Fibroblast of lung (primary cell): ENCODE measurements at regions not wholly inside any gene's neighbourhood (a gene's known extent, or its start where the extent isn't known, plus 50 kb on each side); places are given as distances from the start of the nearest gene placed in this dataset.

ENCODE experiments used
- EZH2 ChIP-seq: IDR thresholded peaks from 2 replicates; pipeline ENCODE4 v1.5.1; 2012; ENCODE audit warnings: low read length, control low read depth, mild to moderate bottlenecking; ENCODE audit errors: missing control alignments
- TF ChIP-seq, protein P1 (sequence below), 2 donors: IDR thresholded peaks in 1 of 2; conservative IDR thresholded peaks in 1 of 2; 1 replicate in 1 of 2; 2 replicates in 1 of 2; pipeline ENCODE4 v1.5.1; 2011 to 2012; ENCODE audit warnings: low read length in 2 of 2, control low read depth in 1 of 2, inconsistent platforms in 1 of 2, low read depth in 1 of 2, mild to moderate bottlenecking in 1 of 2

- TF ChIP-seq, protein P1, sequence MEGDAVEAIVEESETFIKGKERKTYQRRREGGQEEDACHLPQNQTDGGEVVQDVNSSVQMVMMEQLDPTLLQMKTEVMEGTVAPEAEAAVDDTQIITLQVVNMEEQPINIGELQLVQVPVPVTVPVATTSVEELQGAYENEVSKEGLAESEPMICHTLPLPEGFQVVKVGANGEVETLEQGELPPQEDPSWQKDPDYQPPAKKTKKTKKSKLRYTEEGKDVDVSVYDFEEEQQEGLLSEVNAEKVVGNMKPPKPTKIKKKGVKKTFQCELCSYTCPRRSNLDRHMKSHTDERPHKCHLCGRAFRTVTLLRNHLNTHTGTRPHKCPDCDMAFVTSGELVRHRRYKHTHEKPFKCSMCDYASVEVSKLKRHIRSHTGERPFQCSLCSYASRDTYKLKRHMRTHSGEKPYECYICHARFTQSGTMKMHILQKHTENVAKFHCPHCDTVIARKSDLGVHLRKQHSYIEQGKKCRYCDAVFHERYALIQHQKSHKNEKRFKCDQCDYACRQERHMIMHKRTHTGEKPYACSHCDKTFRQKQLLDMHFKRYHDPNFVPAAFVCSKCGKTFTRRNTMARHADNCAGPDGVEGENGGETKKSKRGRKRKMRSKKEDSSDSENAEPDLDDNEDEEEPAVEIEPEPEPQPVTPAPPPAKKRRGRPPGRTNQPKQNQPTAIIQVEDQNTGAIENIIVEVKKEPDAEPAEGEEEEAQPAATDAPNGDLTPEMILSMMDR (conservative IDR thresholded peaks at IDR 0.05 in 1 of 2, IDR thresholded peaks at IDR 0.05 in 1 of 2; ENCODE audit: low read depth in 1 of 2, low read length in 2 of 2) = no peak
- no peak for TF ChIP-seq EZH2
These were observed 189.7 kb upstream of the NOX3 start for GRCh38 chr6:155645325-155645724.
